Loucy (cell line): ENCODE measurements at regions not wholly inside any gene's neighbourhood (a gene's known extent, or its start where the extent isn't known, plus 50 kb on each side); places are given as distances from the start of the nearest gene placed in this dataset.

Source experiments
- H2AFZ ChIP-seq: fragments of 200-600 bp; sonication (generic); 2 replicates; pipeline ENCODE4 v1.6.0; 2016; ENCODE audit warnings: antibody characterized with exemption, mild to moderate bottlenecking, low read length, moderate library complexity
- H3F3A ChIP-seq: fragments of 200-600 bp; 2 replicates; pipeline ENCODE4 v1.6.0; 2016; ENCODE audit warnings: antibody characterized with exemption, low read depth, mild to moderate bottlenecking
- H3K27me3 ChIP-seq: fragments of 200-600 bp; sonication (generic); 2 replicates; pipeline ENCODE4 v1.6.1; 2014; ENCODE audit warnings: low read length, mild to moderate bottlenecking; ENCODE audit not compliant: insufficient read depth, poor library complexity, severe bottlenecking
- H3K36me3 ChIP-seq: fragments of 200-600 bp; sonication (generic); 2 replicates; pipeline ENCODE4 v1.6.1; 2016; ENCODE audit warnings: low read length; ENCODE audit not compliant: insufficient read depth
- H3K4me1 ChIP-seq: fragments of 200-600 bp; sonication (generic); 2 replicates; pipeline ENCODE4 v1.5.1; 2014; ENCODE audit warnings: low read length, mild to moderate bottlenecking; ENCODE audit not compliant: insufficient read depth, poor library complexity, severe bottlenecking
- H3K4me2 ChIP-seq: fragments of 200-600 bp; sonication (generic); 2 replicates; pipeline ENCODE4 v1.6.0; 2014; ENCODE audit warnings: antibody characterized with exemption, low read length, low read depth, mild to moderate bottlenecking; ENCODE audit not compliant: poor library complexity, severe bottlenecking
- H3K4me3 ChIP-seq: fragments of 200-600 bp; sonication (generic); 2 replicates; pipeline ENCODE4 v1.5.1; 2014; ENCODE audit warnings: low read length, mild to moderate bottlenecking, mixed read lengths; ENCODE audit not compliant: poor library complexity, severe bottlenecking
- H3K79me2 ChIP-seq: fragments of 200-600 bp; sonication (generic); 2 replicates; pipeline ENCODE4 v1.6.1; 2014; ENCODE audit warnings: low read length; ENCODE audit not compliant: insufficient read depth
- H3K9ac ChIP-seq: fragments of 200-600 bp; sonication (generic); 2 replicates; pipeline ENCODE4 v1.6.0; 2014; ENCODE audit warnings: mild to moderate bottlenecking, low read depth, low read length, moderate library complexity; ENCODE audit not compliant: poor library complexity, severe bottlenecking
- H3K9me2 ChIP-seq: fragments of 200-600 bp; sonication (generic); replicated peaks from 2 replicates; pipeline ENCODE4 v1.6.1; 2016; ENCODE audit warnings: low read depth, low read length, mixed read lengths
- H3K9me3 ChIP-seq: fragments of 200-600 bp; sonication (generic); 2 replicates; pipeline ENCODE4 v1.6.1; 2014; ENCODE audit warnings: mild to moderate bottlenecking, antibody characterized with exemption, low read length, low read depth; ENCODE audit not compliant: insufficient read depth
- H4K20me1 ChIP-seq: fragments of 200-600 bp; sonication (generic); 2 replicates; pipeline ENCODE4 v1.6.0; 2014; ENCODE audit warnings: antibody characterized with exemption, low read length, mild to moderate bottlenecking; ENCODE audit not compliant: insufficient read depth, poor library complexity, severe bottlenecking
- EZH2phosphoT487 ChIP-seq: fragments of 200-600 bp; IDR thresholded peaks from 2 replicates; pipeline ENCODE4 v1.6.1; 2018; ENCODE audit warnings: antibody characterized with exemption, mild to moderate bottlenecking, moderate library complexity, borderline replicate concordance
- TF ChIP-seq, protein P1 (sequence below): fragments of 200-600 bp; sonication (generic); conservative IDR thresholded peaks from 2 replicates; pipeline ENCODE4 v1.5.1; 2014; ENCODE audit warnings: mild to moderate bottlenecking, antibody characterized with exemption, low read length

DNA sequence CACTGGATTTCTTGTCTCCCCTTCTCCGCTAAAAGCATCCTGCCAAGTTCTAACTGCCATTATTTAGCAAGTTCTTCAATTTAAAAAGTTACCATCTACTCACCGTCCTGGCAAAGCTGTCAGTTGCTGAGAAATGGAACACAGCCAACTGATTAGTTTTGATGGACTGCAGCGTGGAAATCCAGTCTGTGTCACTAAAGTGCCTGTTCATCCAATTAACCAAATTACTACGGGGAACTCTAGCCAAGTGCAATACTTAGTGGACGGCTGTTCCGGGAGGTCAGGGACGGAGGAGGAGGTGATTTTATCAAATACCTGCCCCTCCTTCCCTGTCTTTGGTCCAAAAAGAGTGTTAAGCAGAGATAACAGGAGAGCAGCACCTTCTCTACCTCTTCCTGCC is 260.7 kb downstream of the MAF start:
- Histone ChIP-seq H3K4me2 (no peak overlapping the region), H3K9me2 (no peaks in the 10 kb centered on the region), H3K27me3 (no peaks in the 10 kb centered on the region), H3K36me3 (no peaks in the 10 kb centered on the region), H2AFZ (no peak overlapping the region), H3K4me1 (no peaks in the 10 kb centered on the region), H3K4me3 (no peak overlapping the region), H3K79me2 (no peaks in the 10 kb centered on the region), H3F3A (no peaks in the 10 kb centered on the region), H4K20me1 (no peaks in the 10 kb centered on the region), H3K9me3 (no peaks in the 10 kb centered on the region), H3K9ac (no peak overlapping the region)
- TF ChIP-seq EZH2phosphoT487 = no peak

- Histone ChIP-seq H3K36me3 (no peaks in the 10 kb centered on the region), H3K9me3 (no peaks in the 10 kb centered on the region), H3K4me3 (no peak overlapping the region), H3K9ac (no peak overlapping the region), H3K4me2 (no peak overlapping the region), H3F3A (no peaks in the 10 kb centered on the region), H4K20me1 (no peaks in the 10 kb centered on the region), H3K79me2 (no peaks in the 10 kb centered on the region), H3K27me3 (no peaks in the 10 kb centered on the region), H2AFZ (no peak overlapping the region), H3K9me2 (no peaks in the 10 kb centered on the region), H3K4me1 (no peaks in the 10 kb centered on the region)
- TF ChIP-seq EZH2phosphoT487 = no peak
- TF ChIP-seq, protein P1, sequence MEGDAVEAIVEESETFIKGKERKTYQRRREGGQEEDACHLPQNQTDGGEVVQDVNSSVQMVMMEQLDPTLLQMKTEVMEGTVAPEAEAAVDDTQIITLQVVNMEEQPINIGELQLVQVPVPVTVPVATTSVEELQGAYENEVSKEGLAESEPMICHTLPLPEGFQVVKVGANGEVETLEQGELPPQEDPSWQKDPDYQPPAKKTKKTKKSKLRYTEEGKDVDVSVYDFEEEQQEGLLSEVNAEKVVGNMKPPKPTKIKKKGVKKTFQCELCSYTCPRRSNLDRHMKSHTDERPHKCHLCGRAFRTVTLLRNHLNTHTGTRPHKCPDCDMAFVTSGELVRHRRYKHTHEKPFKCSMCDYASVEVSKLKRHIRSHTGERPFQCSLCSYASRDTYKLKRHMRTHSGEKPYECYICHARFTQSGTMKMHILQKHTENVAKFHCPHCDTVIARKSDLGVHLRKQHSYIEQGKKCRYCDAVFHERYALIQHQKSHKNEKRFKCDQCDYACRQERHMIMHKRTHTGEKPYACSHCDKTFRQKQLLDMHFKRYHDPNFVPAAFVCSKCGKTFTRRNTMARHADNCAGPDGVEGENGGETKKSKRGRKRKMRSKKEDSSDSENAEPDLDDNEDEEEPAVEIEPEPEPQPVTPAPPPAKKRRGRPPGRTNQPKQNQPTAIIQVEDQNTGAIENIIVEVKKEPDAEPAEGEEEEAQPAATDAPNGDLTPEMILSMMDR = no peak
Measured at GRCh38 chr16:79337906-79338305, 262.6 kb downstream of the MAF start.

DNA sequence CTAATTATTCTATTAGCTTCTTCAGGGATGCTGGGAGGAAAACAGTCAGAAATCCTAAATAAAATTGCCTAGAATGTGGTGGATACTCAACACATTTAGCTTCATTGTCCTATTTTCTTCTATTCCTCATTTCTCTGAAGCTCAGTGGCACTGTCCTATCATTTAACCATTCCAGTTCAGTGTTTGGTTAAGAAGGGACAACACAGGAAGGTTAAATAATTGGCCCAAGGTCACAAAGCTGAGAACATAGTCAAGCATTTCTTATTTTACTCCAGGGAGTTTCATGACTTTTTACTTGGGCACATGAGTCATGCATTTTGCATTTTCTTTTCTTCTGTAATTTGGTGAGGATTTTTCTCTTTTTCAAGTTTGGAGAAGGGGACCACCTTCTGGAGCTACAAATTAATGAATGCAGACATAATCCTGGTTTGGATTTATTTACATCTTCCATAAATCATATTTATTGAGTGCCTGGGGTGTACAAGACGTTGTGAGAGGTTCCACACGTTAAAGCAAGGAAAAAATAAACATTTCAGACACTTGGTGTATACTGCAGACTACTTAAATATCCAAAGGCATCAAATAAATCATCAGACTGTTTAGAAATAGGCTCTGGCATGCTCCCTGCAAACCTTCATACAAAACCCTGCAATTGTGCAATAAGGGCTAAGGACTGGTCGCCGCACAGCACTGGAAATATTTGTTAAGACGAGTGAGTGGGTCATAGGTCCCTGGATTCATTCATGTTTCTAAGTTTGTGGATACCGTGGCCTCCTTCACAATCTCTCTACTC is 263.9 kb downstream of the MAF start:
- Histone ChIP-seq H3K27me3 (no peaks in the 10 kb centered on the region), H2AFZ (no peak overlapping the region), H4K20me1 (no peaks in the 10 kb centered on the region), H3F3A (no peaks in the 10 kb centered on the region), H3K79me2 (no peaks in the 10 kb centered on the region), H3K36me3 (no peaks in the 10 kb centered on the region), H3K9me2 (no peaks in the 10 kb centered on the region), H3K9ac (no peak overlapping the region), H3K4me3 (no peak overlapping the region), H3K4me2 (no peak overlapping the region), H3K9me3 (no peaks in the 10 kb centered on the region), H3K4me1 (no peaks in the 10 kb centered on the region)
- TF ChIP-seq, protein P1 = no peak
- TF ChIP-seq EZH2phosphoT487 = no peak

GRCh38 chr16:79334127-79334526 is 266.4 kb downstream of the MAF start:
- no peaks in the 10 kb centered on the region for H3K36me3 ChIP-seq
- no peaks in the 10 kb centered on the region for H3K79me2 ChIP-seq
- no peaks in the 10 kb centered on the region for H3K9me3 ChIP-seq
- no peaks in the 10 kb centered on the region for H4K20me1 ChIP-seq
- H3K9ac ChIP-seq = no peak overlapping the region
- no peaks in the 10 kb centered on the region for H3K4me1 ChIP-seq
- no peak overlapping the region for H3K4me2 ChIP-seq
- no peaks in the 10 kb centered on the region for H3K9me2 ChIP-seq
- no peaks in the 10 kb centered on the region for H3K27me3 ChIP-seq
- H3F3A ChIP-seq = no peaks in the 10 kb centered on the region
- H3K4me3 ChIP-seq = no peak overlapping the region
- no peak overlapping the region for H2AFZ ChIP-seq
- TF ChIP-seq, protein P1 = peak; percentile 86
- no peak for TF ChIP-seq EZH2phosphoT487
